H1 (cell line): ENCODE measurements at regions not wholly inside any gene's neighbourhood (a gene's known extent, or its start where the extent isn't known, plus 50 kb on each side); places are given as distances from the start of the nearest gene placed in this dataset.

ENCODE experiments used
- CTCF ChIA-PET: fragments of 300-600 bp; sonication (Branson Sonifier 250); formaldehyde crosslinking; loops from one replicate; lab custom pipeline; 2021; ENCODE audit not compliant: partially characterized antibody; lab: Charles Lee
- POLR2A ChIA-PET: fragments of 300-600 bp; sonication (Branson Sonifier 250); formaldehyde crosslinking; loops from one replicate; lab custom pipeline; 2021; ENCODE audit warnings: inconsistent platforms; ENCODE audit not compliant: partially characterized antibody; lab: Charles Lee
- DNase-seq, 2 experiments: peaks; one replicate each; pipeline versions ENCODE4 v3.0.0 to v3.0.0-alpha.2; 2010 to 2022; ENCODE audit warnings: low spot score in 2 of 2, low read depth in 1 of 2, mixed read lengths in 1 of 2
- FAIRE-seq: peaks from 2 replicates; lab custom pipeline; 2011; peaks lifted over from hg19 to GRCh38; lab: Jason Lieb, UNC
- H2AFZ ChIP-seq: 2 replicates; pipeline ENCODE4 v1.8.1; 2012; ENCODE audit warnings: low read length, inconsistent platforms
- H2AK5ac ChIP-seq: 2 replicates; pipeline ENCODE4 v1.6.1; 2013; ENCODE audit warnings: low read depth, low read length
- H2BK120ac ChIP-seq: replicated peaks from 2 replicates; pipeline ENCODE3; 2013; ENCODE audit warnings: low read depth, low read length, inconsistent platforms
- H2BK12ac ChIP-seq: 2 replicates; pipeline ENCODE4 v1.6.1; 2013; ENCODE audit warnings: low read depth, low read length
- H2BK15ac ChIP-seq: 2 replicates; pipeline ENCODE4 v1.6.1; 2013; ENCODE audit warnings: low read length
- H2BK20ac ChIP-seq: 2 replicates; pipeline ENCODE4 v1.6.1; 2013; ENCODE audit warnings: low read length
- H2BK5ac ChIP-seq: 2 replicates; pipeline ENCODE4 v1.6.1; 2013; ENCODE audit warnings: low read depth, low read length
- H3K14ac ChIP-seq: 2 replicates; pipeline ENCODE4 v1.6.1; 2013; ENCODE audit warnings: inconsistent platforms; ENCODE audit not compliant: insufficient read length
- H3K18ac ChIP-seq: 2 replicates; pipeline ENCODE4 v1.6.1; 2013; ENCODE audit warnings: low read length; ENCODE audit errors: extremely low read depth
- H3K23ac ChIP-seq: 2 replicates; pipeline ENCODE4 v1.6.1; 2013; ENCODE audit warnings: inconsistent platforms; ENCODE audit not compliant: insufficient read length
- H3K23me2 ChIP-seq: 2 replicates; pipeline ENCODE4 v1.6.1; 2013; ENCODE audit warnings: low read depth, low read length
- H3K27ac ChIP-seq: 2 replicates; pipeline ENCODE4 v1.6.1; 2011; ENCODE audit warnings: low read depth, low read length, inconsistent platforms
- H3K27me3 ChIP-seq, 4 experiments: replicated peaks in 1 of 4; 1 replicate in 1 of 4; 2 replicates in 3 of 4; pipeline versions ENCODE4 v1.6.1 to v1.8.1; 2011 to 2013; ENCODE audit warnings: low read length in 3 of 4, mild to moderate bottlenecking in 3 of 4, inconsistent platforms in 2 of 4, mixed read lengths in 2 of 4, moderate library complexity in 1 of 4; ENCODE audit not compliant: control insufficient read depth in 3 of 4, insufficient read depth in 3 of 4; ENCODE audit errors: extremely low read depth in 1 of 4
- H3K36me3 ChIP-seq, 4 experiments: 2 replicates each; pipeline versions ENCODE4 v1.6.1 to v1.8.1; 2011 to 2013; ENCODE audit warnings: mild to moderate bottlenecking in 4 of 4, low read length in 3 of 4, moderate library complexity in 2 of 4, control low read depth in 1 of 4, inconsistent platforms in 1 of 4; ENCODE audit not compliant: insufficient read depth in 4 of 4, control insufficient read depth in 2 of 4
- H3K4ac ChIP-seq: replicated peaks from 2 replicates; pipeline ENCODE3; 2013; ENCODE audit warnings: low read length, low read depth, mixed read lengths, inconsistent platforms; ENCODE audit not compliant: insufficient read length
- H3K4me1 ChIP-seq, 4 experiments: replicated peaks in 1 of 4; 1 replicate in 1 of 4; 2 replicates in 3 of 4; pipeline versions ENCODE4 v1.6.1 to v1.8.1; 2011 to 2013; ENCODE audit warnings: low read length in 3 of 4, inconsistent platforms in 2 of 4, mixed read lengths in 1 of 4; ENCODE audit not compliant: insufficient read depth in 4 of 4, control insufficient read depth in 3 of 4
- H3K4me2 ChIP-seq, 2 experiments: 2 replicates each; pipeline versions ENCODE4 v1.6.1 to v1.8.1; 2011 to 2013; ENCODE audit warnings: low read depth in 2 of 2, low read length in 2 of 2, control low read depth in 1 of 2, inconsistent platforms in 1 of 2, mild to moderate bottlenecking in 1 of 2; ENCODE audit not compliant: insufficient read depth in 1 of 2
- H3K4me3 ChIP-seq, 4 experiments: fragments of 200-600, 300-600 bp in 1 of 4; sonication (generic), shearing (Covaris generic), sonication (Bioruptor Twin) in 1 of 4; 2 replicates each; pipeline versions ENCODE4 v1.5.1 to v1.8.1; 2011 to 2016; ENCODE audit warnings: low read length in 4 of 4, low read depth in 3 of 4, control low read depth in 2 of 4, inconsistent platforms in 2 of 4, mild to moderate bottlenecking in 2 of 4, mixed read lengths in 1 of 4, moderate library complexity in 1 of 4; ENCODE audit not compliant: insufficient read depth in 2 of 4; ENCODE audit errors: extremely low read depth in 1 of 4
- H3K56ac ChIP-seq: replicated peaks from 2 replicates; pipeline ENCODE3; 2013; ENCODE audit warnings: low read depth, mild to moderate bottlenecking, mixed read lengths, low read length, inconsistent platforms; ENCODE audit not compliant: insufficient read length
- H3K79me1 ChIP-seq: 2 replicates; pipeline ENCODE4 v1.6.1; 2013; ENCODE audit warnings: low read depth, low read length, control low read depth
- H3K79me2 ChIP-seq, 2 experiments: 2 replicates each; pipeline versions ENCODE4 v1.6.1 to v1.8.1; 2012 to 2013; ENCODE audit warnings: low read length in 2 of 2, mild to moderate bottlenecking in 2 of 2, inconsistent platforms in 1 of 2; ENCODE audit not compliant: insufficient read depth in 2 of 2, control insufficient read depth in 1 of 2
- H3K9ac ChIP-seq, 4 experiments: replicated peaks in 1 of 4; 1 replicate in 1 of 4; 2 replicates in 3 of 4; pipeline versions ENCODE4 v1.6.1 to v1.8.1; 2011 to 2013; ENCODE audit warnings: low read depth in 3 of 4, low read length in 3 of 4, control low read depth in 2 of 4, mild to moderate bottlenecking in 2 of 4, moderate library complexity in 2 of 4, inconsistent platforms in 1 of 4; ENCODE audit errors: extremely low read depth in 1 of 4
- H3K9me3 ChIP-seq, 2 experiments: 2 replicates each; pipeline versions ENCODE4 v1.6.1 to v1.8.1; 2012 to 2013; ENCODE audit warnings: mild to moderate bottlenecking in 2 of 2, moderate library complexity in 2 of 2, control low read depth in 1 of 2, inconsistent platforms in 1 of 2, low read depth in 1 of 2, low read length in 1 of 2, mixed read lengths in 1 of 2; ENCODE audit not compliant: insufficient read depth in 2 of 2
- H4K20me1 ChIP-seq, 2 experiments: replicated peaks in 1 of 2; 2 replicates each; pipeline versions ENCODE3 to v1.8.1; 2011 to 2013; ENCODE audit warnings: inconsistent platforms in 2 of 2, low read length in 2 of 2, mild to moderate bottlenecking in 1 of 2; ENCODE audit not compliant: insufficient read depth in 2 of 2, control insufficient read depth in 1 of 2
- H4K5ac ChIP-seq: 2 replicates; pipeline ENCODE4 v1.6.1; 2013; ENCODE audit warnings: low read length, low read depth, mixed read lengths, inconsistent platforms; ENCODE audit not compliant: insufficient read length
- H4K8ac ChIP-seq: 2 replicates; pipeline ENCODE4 v1.8.0; 2013; ENCODE audit warnings: mild to moderate bottlenecking, moderate library complexity, low read length, inconsistent platforms; ENCODE audit not compliant: insufficient read depth; ENCODE audit errors: extremely low read depth
- H4K91ac ChIP-seq: replicated peaks from 2 replicates; pipeline ENCODE3; 2013; ENCODE audit warnings: low read length, mixed read lengths, inconsistent platforms; ENCODE audit not compliant: insufficient read length
- BRCA1 ChIP-seq: IDR thresholded peaks from 2 replicates; pipeline ENCODE4 v1.6.1; 2012; ENCODE audit warnings: low read depth, low read length, improper control_type of control experiment
- CHD2 ChIP-seq: IDR thresholded peaks from 2 replicates; pipeline ENCODE4 v1.6.1; 2012; ENCODE audit warnings: low read length, improper control_type of control experiment
- EZH2 ChIP-seq: fragments of 200-600 bp; sonication (generic); IDR thresholded peaks from 2 replicates; pipeline ENCODE4 v1.7.1; 2012; ENCODE audit warnings: low read depth, mild to moderate bottlenecking, moderate library complexity, low read length, inconsistent platforms; ENCODE audit not compliant: severe bottlenecking
- GTF2F1 ChIP-seq: IDR thresholded peaks from 2 replicates; pipeline ENCODE4 v1.6.1; 2012; ENCODE audit warnings: low read depth, low read length, improper control_type of control experiment, borderline replicate concordance
- HDAC6 ChIP-seq: IDR thresholded peaks from one replicate; pipeline ENCODE4 v1.7.1; 2012; ENCODE audit warnings: low read depth, mild to moderate bottlenecking, inconsistent platforms, low read length, moderate library complexity
- JUN ChIP-seq: IDR thresholded peaks from 2 replicates; pipeline ENCODE4 v1.6.1; 2011; ENCODE audit warnings: low read depth, mild to moderate bottlenecking, improper control_type of control experiment, low read length
- JUND ChIP-seq: IDR thresholded peaks from 2 replicates; pipeline ENCODE4 v1.6.1; 2011; ENCODE audit warnings: mild to moderate bottlenecking, improper control_type of control experiment, low read length
- KDM1A ChIP-seq: fragments of 200-600, 300-600 bp; sonication (generic); IDR thresholded peaks from 2 replicates; pipeline ENCODE4 v1.7.1; 2016; ENCODE audit warnings: mild to moderate bottlenecking, low read length, borderline replicate concordance
- KDM4A ChIP-seq: IDR thresholded peaks from one replicate; pipeline ENCODE4 v1.7.1; 2012; ENCODE audit warnings: low read depth, mild to moderate bottlenecking, moderate library complexity, low read length, inconsistent platforms; ENCODE audit not compliant: severe bottlenecking
- PHF8 ChIP-seq: fragments of 200-600 bp; sonication (generic); conservative IDR thresholded peaks from 2 replicates; pipeline ENCODE4 v1.7.1; 2012; ENCODE audit warnings: low read depth, mild to moderate bottlenecking, inconsistent platforms, low read length, moderate library complexity
- RNF2 ChIP-seq: fragments of 200-900, 300-1000 bp; sonication (generic); IDR thresholded peaks from 2 replicates; pipeline ENCODE4 v1.7.1; 2016; ENCODE audit warnings: borderline replicate concordance, low read depth, mild to moderate bottlenecking, antibody characterized with exemption, low read length; ENCODE audit not compliant: poor library complexity, severe bottlenecking; ENCODE audit errors: missing control alignments
- SP4 ChIP-seq: IDR thresholded peaks from 2 replicates; pipeline ENCODE4 v1.6.1; 2012; ENCODE audit warnings: low read length, inconsistent platforms
- SUZ12 ChIP-seq: fragments of 200-600 bp; sonication (generic); IDR thresholded peaks from 2 replicates; pipeline ENCODE4 v1.6.1; 2012; ENCODE audit warnings: mild to moderate bottlenecking, inconsistent platforms, low read length, moderate library complexity, mixed read lengths
- WGBS, 2 experiments: shearing (Covaris generic) in 1 of 2; methylation state at CpG; one replicate each; pipeline versions ENCODE4 v1.1.6 to v1.1.7; 2013 to 2015; ENCODE audit warnings: low lambda C conversion rate in 2 of 2, mixed read lengths in 2 of 2, inconsistent platforms in 1 of 2, low coverage in 1 of 2, missing lambda C conversion rate in 1 of 2; ENCODE audit not compliant: insufficient replicate concordance in 2 of 2, insufficient coverage in 1 of 2, insufficient read length in 1 of 2; ENCODE audit errors: extremely low coverage in 1 of 2, missing lambda C conversion rate in 1 of 2; 5-methylcytosine and 5-hydroxymethylcytosine counted together

DNA sequence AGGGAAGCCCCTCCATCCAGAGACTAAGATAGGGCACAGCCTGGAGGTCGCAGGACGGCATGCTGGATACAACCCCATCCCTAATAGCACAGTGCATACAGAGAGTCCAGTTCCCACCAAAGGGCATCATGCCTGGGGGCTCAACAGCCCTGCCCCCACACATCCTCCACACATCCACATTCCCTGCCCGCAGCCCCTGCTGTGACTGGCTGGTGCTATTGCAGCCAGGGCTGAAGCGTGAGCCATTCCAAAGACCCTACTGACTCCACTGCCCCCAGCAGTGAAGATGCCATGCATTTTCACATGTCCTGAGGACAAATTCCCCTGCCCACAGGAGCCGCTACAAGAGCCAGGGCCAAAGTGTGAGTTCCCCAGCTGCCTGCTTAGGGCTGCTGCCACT lies 641.6 kb downstream of the METTL4 start:
- H2AK5ac ChIP-seq = no peak overlapping the region
- ChIA-PET POLR2A (no interaction called here), CTCF (interaction anchor here (0.6 to 1.6 kb wide), 4 partner anchors 16 to 1526 kb away, joined by 3 to 4 read pairs (median 3); no protein-coding TSS in a partner anchor)
- no peak for DNase-seq
- H3K9me3 ChIP-seq = no peaks in the 10 kb centered on the region
- no peak overlapping the region for H4K5ac ChIP-seq
- no peak for FAIRE-seq
- H3K4me3 ChIP-seq = no peak overlapping the region
- H3K23me2 ChIP-seq = no peaks in the 10 kb centered on the region
- no peak overlapping the region; the same call in 1 of the 2 replicates for H3K18ac ChIP-seq
- no peak overlapping the region for H2AFZ ChIP-seq
- TF ChIP-seq HDAC6 (no peak), EZH2 (no peak), KDM4A (no peak), KDM1A (no peak), RNF2 (no peak), GTF2F1 (no peak), BRCA1 (no peak), CHD2 (no peak), PHF8 (no peak), JUND (no peak), JUN (no peak), SUZ12 (no peak), SP4 (no peak)
- peaks cover 0 to 3% (median 0%) of the 10 kb centered on the region in 4 experiments; a peak in 1 of 7 replicates for H3K4me1 ChIP-seq
- H3K56ac ChIP-seq = no peak overlapping the region
- no peaks in the 10 kb centered on the region for H4K20me1 ChIP-seq
- H3K36me3 ChIP-seq = no peaks in the 10 kb centered on the region
- no peak overlapping the region for H3K4ac ChIP-seq
- H4K8ac ChIP-seq = no peak overlapping the region; the same call in 1 of the 2 replicates
- no peak overlapping the region for H4K91ac ChIP-seq
- no peak overlapping the region for H3K4me2 ChIP-seq
- H3K79me1 ChIP-seq = no peaks in the 10 kb centered on the region
- no peaks in the 10 kb centered on the region for H3K27me3 ChIP-seq
- no peak overlapping the region for H2BK120ac ChIP-seq
- H2BK5ac ChIP-seq = no peak overlapping the region
- 94% methylated on average over 5 of the region's 5 CpGs; no CpG with 5 or more reads in 1 of the 2 experiments for WGBS, 2 experiments
- H2BK12ac ChIP-seq = no peak overlapping the region
- no peak overlapping the region for H3K27ac ChIP-seq
- H3K79me2 ChIP-seq = no peaks in the 10 kb centered on the region
- H3K14ac ChIP-seq = no peak overlapping the region
- H3K23ac ChIP-seq = no peak overlapping the region
- no peak overlapping the region for H3K9ac ChIP-seq
- H2BK15ac ChIP-seq = no peak overlapping the region
- no peak overlapping the region for H2BK20ac ChIP-seq
